ENCODE measurements at regions not wholly inside any gene's neighbourhood (a gene's known extent, or its start where the extent isn't known, plus 50 kb on each side); places are given as distances from the start of the nearest gene placed in this dataset.
"Not testable (repeated sequence)": the region's sequence is repeated elsewhere in the genome, so short reads cannot be mapped to it uniquely, and the experiment has no call there.

- FAIRE-seq = no peak
These were observed 140.6 kb upstream of the PALS2 start for GRCh38 chr7:24432677-24433076.

GRCh38 chr7:24434972-24435371 is 138.3 kb upstream of the PALS2 start:
- FAIRE-seq (no peak), DNase-seq (ENCODE audit: low spot score) (no peak)

More at GRCh38 chr7:24432677-24433076, 140.6 kb upstream of the PALS2 start:
- DNase-seq (ENCODE audit: low spot score) = no peak

GRCh38 chr7:24436131-24436920 is 136.9 kb upstream of the PALS2 start:
- no peak for FAIRE-seq
- no peak for DNase-seq (ENCODE audit: low spot score)

GRCh38 chr7:24438232-24438631 is 135.0 kb upstream of the PALS2 start:
- no peak for DNase-seq (ENCODE audit: low spot score)
- no peak for FAIRE-seq

GRCh38 chr7:24439104-24439503 is 134.1 kb upstream of the PALS2 start:
- FAIRE-seq = peak; percentile 42
- not testable (repeated sequence) for DNase-seq (ENCODE audit: low spot score)

GRCh38 chr7:24440892-24441291 is 132.4 kb upstream of the PALS2 start:
- FAIRE-seq (no peak), DNase-seq (ENCODE audit: low spot score) (no peak)

- DNase-seq (ENCODE audit: low spot score) = no peak
These were observed 131.8 kb upstream of the PALS2 start for GRCh38 chr7:24441314-24442027.

GRCh38 chr7:24442170-24442777 is 131.0 kb upstream of the PALS2 start:
- DNase-seq (ENCODE audit: low spot score) (no peak), FAIRE-seq (no peak)

More at GRCh38 chr7:24441314-24442027, 131.8 kb upstream of the PALS2 start:
- FAIRE-seq = no peak

- no peak for FAIRE-seq
- no peak for DNase-seq (ENCODE audit: low spot score)
These were observed 128.4 kb upstream of the PALS2 start for GRCh38 chr7:24444666-24445440.

GRCh38 chr7:24448038-24448437 is 125.2 kb upstream of the PALS2 start:
- no peak for FAIRE-seq
- DNase-seq (ENCODE audit: low spot score) = no peak

- not testable (repeated sequence) for FAIRE-seq; DNase-seq (ENCODE audit: low spot score)
These were observed 123.8 kb upstream of the PALS2 start for GRCh38 chr7:24449416-24449815.

- no peak for FAIRE-seq
- no peak for DNase-seq (ENCODE audit: low spot score)
These were observed 117.3 kb upstream of the PALS2 start for GRCh38 chr7:24455813-24456525.

- FAIRE-seq (no peak), DNase-seq (ENCODE audit: low spot score) (no peak)
These were observed 116.6 kb upstream of the PALS2 start for GRCh38 chr7:24456526-24457218.

- DNase-seq (ENCODE audit: low spot score) (no peak), FAIRE-seq (no peak)
These were observed 116.1 kb upstream of the PALS2 start for GRCh38 chr7:24457219-24457558.

- FAIRE-seq (no peak), DNase-seq (ENCODE audit: low spot score) (no peak)
These were observed 111.1 kb upstream of the PALS2 start for GRCh38 chr7:24462117-24462516.

GRCh38 chr7:24462984-24463383 is 110.3 kb upstream of the PALS2 start:
- no peak for DNase-seq (ENCODE audit: low spot score)
- no peak for FAIRE-seq

- DNase-seq (ENCODE audit: low spot score) (no peak), FAIRE-seq (no peak)
These were observed 109.8 kb upstream of the PALS2 start for GRCh38 chr7:24463474-24463873.

- DNase-seq (ENCODE audit: low spot score) (no peak), FAIRE-seq (no peak)
These were observed 108.4 kb upstream of the PALS2 start for GRCh38 chr7:24464861-24465260.

- no peak for FAIRE-seq
These were observed 107.0 kb upstream of the PALS2 start for GRCh38 chr7:24466168-24466768.

GRCh38 chr7:24469118-24469517 is 104.1 kb upstream of the PALS2 start:
- no peak for FAIRE-seq
- no peak for DNase-seq (ENCODE audit: low spot score)

More at GRCh38 chr7:24466168-24466768, 107.0 kb upstream of the PALS2 start:
- no peak for DNase-seq (ENCODE audit: low spot score)
